Activated CD4-positive, alpha-beta T cell treated with anti-CD3 and anti-CD28 coated beads, Interleukin-2, amount 10 ng/mL, durations not matched to agents 24 days and 14 days (primary cell): ENCODE measurements at regions not wholly inside any gene's neighbourhood (a gene's known extent, or its start where the extent isn't known, plus 50 kb on each side); places are given as distances from the start of the nearest gene placed in this dataset.
A peak's percentile ranks its signal among the peaks of the same experiment; 100 is the strongest.
"Not testable (repeated sequence)": the region's sequence is repeated elsewhere in the genome, so short reads cannot be mapped to it uniquely, and the experiment has no call there.

ENCODE experiments used
- DNase-seq: peaks from one replicate; pipeline ENCODE4 v3.0.0; 2022
- H3K27ac Mint-ChIP-seq: one replicate; pipeline ENCODE4 v1.8.0; 2022; ENCODE audit warnings: mild to moderate bottlenecking, mixed read lengths
- H3K27me3 Mint-ChIP-seq: one replicate; pipeline ENCODE4 v1.8.0; 2022; ENCODE audit warnings: mixed read lengths
- H3K36me3 Mint-ChIP-seq: one replicate; pipeline ENCODE4 v1.8.0; 2022; ENCODE audit warnings: low read depth, mild to moderate bottlenecking, mixed read lengths
- H3K4me1 Mint-ChIP-seq: one replicate; pipeline ENCODE4 v1.8.0; 2021; ENCODE audit warnings: mixed read lengths
- H3K4me3 Mint-ChIP-seq: one replicate; pipeline ENCODE4 v1.8.0; 2022; ENCODE audit warnings: mild to moderate bottlenecking, moderate library complexity, mixed read lengths
- H3K9me3 Mint-ChIP-seq: one replicate; pipeline ENCODE4 v1.8.0; 2021; ENCODE audit warnings: mixed read lengths
- intact Hi-C: fragments of 100-400 bp; cut with micrococcal nuclease; formaldehyde crosslinking; loops from one replicate; pipeline ENCODE4 v1.15.1; 2023

DNA sequence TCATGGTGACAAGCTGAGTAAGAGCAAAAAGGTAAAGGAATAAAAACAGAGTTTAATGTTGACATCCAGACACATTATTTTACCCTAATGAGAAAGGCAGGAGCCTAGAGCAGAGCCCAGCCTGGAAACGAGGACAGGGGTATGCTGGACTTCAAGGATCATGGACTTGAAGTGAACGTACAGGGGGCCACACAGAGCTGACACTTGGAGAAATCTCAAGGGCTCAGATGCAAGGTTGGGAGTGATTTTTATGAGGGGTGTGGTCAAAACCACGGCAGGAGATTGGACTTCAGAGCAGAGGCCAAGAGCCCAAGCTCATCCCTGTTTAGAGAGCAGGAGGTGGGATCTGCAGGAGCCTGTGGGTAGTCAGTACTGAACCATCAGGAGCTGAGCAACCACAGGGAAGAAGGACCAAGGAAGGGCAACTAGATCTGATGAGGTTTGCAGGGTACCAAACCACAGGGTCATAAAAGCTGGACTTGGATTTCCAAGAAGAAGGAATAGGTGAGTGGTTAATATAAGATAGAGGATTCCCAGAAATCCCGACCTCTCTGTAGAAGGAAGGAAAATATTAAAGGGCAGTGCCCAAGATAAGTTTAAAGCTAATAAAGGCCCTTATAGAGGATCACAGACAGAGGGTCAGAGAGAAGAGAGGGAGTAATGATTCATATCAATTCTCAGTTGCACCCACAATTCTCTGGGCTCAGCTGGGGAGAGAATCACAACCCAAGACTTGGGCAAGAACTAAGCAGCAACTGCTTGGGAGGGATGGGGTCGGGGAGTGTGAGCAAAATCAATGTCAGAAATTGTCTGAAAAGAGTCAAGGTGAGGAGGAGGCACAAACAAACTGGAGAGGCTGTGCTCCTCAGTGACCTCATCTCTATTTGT is 331.7 kb downstream of the SOX9 start:
- no peak overlapping the region for H3K27ac Mint-ChIP-seq
- DNase-seq: no peak
- no peaks in the 10 kb centered on the region for H3K36me3 Mint-ChIP-seq
- no peaks in the 10 kb centered on the region for H3K4me1 Mint-ChIP-seq
- intact Hi-C loops: no loop called here
- no peak overlapping the region for H3K4me3 Mint-ChIP-seq
- H3K9me3 Mint-ChIP-seq: no peaks in the 10 kb centered on the region
- H3K27me3 Mint-ChIP-seq: no peaks in the 10 kb centered on the region

GRCh38 chr17:72454342-72454741 is 333.5 kb downstream of the SOX9 start:
- intact Hi-C loops: no loop called here
- Mint-ChIP-seq H3K27me3 (no peaks in the 10 kb centered on the region), H3K4me3 (no peak overlapping the region), H3K36me3 (no peaks in the 10 kb centered on the region), H3K27ac (no peak overlapping the region), H3K9me3 (no peaks in the 10 kb centered on the region), H3K4me1 (no peaks in the 10 kb centered on the region)
- no peak for DNase-seq

DNA sequence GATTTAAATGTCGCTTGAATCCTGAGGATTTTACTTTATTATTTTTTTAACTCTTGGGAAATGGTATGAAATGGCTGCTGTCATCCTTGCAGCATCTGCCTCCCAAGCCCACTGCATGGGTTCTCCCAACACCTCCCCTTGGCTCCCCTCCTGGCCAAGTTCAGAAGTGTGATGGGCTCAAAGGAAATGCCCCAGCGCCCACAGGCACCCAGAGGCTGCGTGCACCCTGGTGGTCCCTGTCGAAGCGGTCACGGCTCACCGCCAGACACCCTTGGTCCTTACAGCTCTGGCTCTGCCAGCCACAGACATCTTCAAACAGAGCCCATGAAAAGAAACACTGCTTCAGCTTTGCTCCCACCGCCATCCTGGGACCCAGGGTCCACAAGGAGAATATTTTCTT is 334.7 kb downstream of the SOX9 start:
- Mint-ChIP-seq H3K27ac (no peak overlapping the region), H3K4me3 (no peak overlapping the region), H3K4me1 (no peaks in the 10 kb centered on the region), H3K36me3 (no peaks in the 10 kb centered on the region), H3K27me3 (no peaks in the 10 kb centered on the region), H3K9me3 (no peaks in the 10 kb centered on the region)
- DNase-seq: no peak
- intact Hi-C loops: no loop called here

DNA sequence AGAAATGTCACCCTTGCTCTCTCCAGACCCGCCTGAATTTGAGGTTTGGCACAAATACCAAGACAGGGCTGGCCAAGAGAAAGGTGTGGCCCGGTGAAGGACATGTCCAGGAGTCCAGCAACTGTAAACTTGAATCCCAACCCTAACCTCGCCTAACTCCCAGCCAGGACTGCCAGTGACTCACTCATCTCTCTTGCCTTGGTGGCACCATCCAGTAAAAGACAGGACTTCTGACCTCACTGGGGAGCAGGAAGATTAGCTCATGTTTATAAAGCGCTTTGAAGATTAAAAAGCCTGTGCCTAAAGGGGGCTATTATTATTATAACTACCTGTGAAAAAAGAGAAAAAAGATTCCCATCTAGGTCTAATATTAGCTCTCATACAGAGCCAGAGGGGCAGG is 335.3 kb downstream of the SOX9 start:
- Mint-ChIP-seq H3K36me3 (no peaks in the 10 kb centered on the region), H3K27ac (no peak overlapping the region), H3K27me3 (no peaks in the 10 kb centered on the region), H3K4me3 (no peak overlapping the region), H3K4me1 (no peaks in the 10 kb centered on the region), H3K9me3 (no peaks in the 10 kb centered on the region)
- intact Hi-C loops: no loop called here
- no peak for DNase-seq

DNA sequence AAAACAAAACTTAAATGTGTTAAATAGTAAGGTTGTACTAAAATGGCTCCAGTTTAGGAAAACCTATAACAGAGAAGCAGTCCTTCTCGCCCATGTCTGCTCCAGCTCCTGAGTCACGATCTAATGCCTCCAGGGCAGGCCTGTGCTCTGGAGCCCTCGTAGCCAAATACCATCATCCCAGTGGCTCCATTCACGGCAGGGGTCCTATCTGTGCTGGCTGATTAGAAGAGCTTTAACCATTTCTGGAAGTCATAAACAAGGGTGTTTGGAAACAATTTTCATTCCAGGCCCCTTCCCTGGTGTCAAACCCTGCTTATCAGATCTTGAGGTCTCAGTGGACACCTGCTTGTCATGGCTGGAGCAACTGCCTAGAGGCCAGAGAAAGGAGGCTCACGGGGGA is 336.9 kb downstream of the SOX9 start:
- no peak overlapping the region for H3K4me3 Mint-ChIP-seq
- H3K27me3 Mint-ChIP-seq: no peaks in the 10 kb centered on the region
- H3K4me1 Mint-ChIP-seq: no peaks in the 10 kb centered on the region
- intact Hi-C loops: no loop called here
- DNase-seq: no peak
- H3K36me3 Mint-ChIP-seq: no peaks in the 10 kb centered on the region
- H3K9me3 Mint-ChIP-seq: no peaks in the 10 kb centered on the region
- H3K27ac Mint-ChIP-seq: no peak overlapping the region

DNA sequence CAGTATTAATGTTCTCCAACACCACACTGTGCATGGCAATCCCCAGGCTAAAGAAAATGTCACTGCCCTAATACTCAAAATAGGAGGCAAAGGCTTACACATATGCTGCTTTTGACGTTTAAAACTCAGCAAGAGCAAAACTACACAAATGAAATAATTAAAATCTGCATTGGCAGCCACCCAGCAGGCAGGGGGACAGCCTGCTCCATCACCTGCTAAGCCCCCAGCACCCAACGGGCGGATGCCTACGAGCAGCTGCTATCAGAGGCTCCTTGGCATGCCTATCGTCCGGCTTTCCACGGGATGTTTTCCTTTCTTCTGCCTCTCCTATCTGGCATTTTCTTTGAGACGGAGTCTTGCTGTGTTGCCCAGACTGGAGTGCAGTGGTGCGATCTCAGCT is 337.5 kb downstream of the SOX9 start:
- H3K36me3 Mint-ChIP-seq: no peaks in the 10 kb centered on the region
- no peaks in the 10 kb centered on the region for H3K27me3 Mint-ChIP-seq
- H3K9me3 Mint-ChIP-seq: no peaks in the 10 kb centered on the region
- intact Hi-C loops: no loop called here
- no peak for DNase-seq
- no peaks in the 10 kb centered on the region for H3K4me1 Mint-ChIP-seq
- no peak overlapping the region for H3K4me3 Mint-ChIP-seq
- no peak overlapping the region for H3K27ac Mint-ChIP-seq

- intact Hi-C loops: no loop called here
- Mint-ChIP-seq H3K4me1 (no peaks in the 10 kb centered on the region), H3K27me3 (no peaks in the 10 kb centered on the region), H3K27ac (no peak overlapping the region), H3K4me3 (no peak overlapping the region), H3K36me3 (no peaks in the 10 kb centered on the region), H3K9me3 (no peaks in the 10 kb centered on the region)
- no peak for DNase-seq
Observed at GRCh38 chr17:72460711-72461110, 339.9 kb downstream of the SOX9 start.

- H3K9me3 Mint-ChIP-seq: no peaks in the 10 kb centered on the region
- no peak for DNase-seq
Observed at GRCh38 chr17:72461757-72462156, 340.9 kb downstream of the SOX9 start.

GRCh38 chr17:72462407-72462806 is 341.6 kb downstream of the SOX9 start:
- no peaks in the 10 kb centered on the region for H3K9me3 Mint-ChIP-seq
- no peak overlapping the region for H3K4me3 Mint-ChIP-seq
- intact Hi-C loops: no loop called here
- no peaks in the 10 kb centered on the region for H3K27me3 Mint-ChIP-seq
- H3K27ac Mint-ChIP-seq: no peak overlapping the region
- no peak for DNase-seq
- no peaks in the 10 kb centered on the region for H3K36me3 Mint-ChIP-seq
- no peaks in the 10 kb centered on the region for H3K4me1 Mint-ChIP-seq

More at GRCh38 chr17:72461757-72462156, 340.9 kb downstream of the SOX9 start:
- H3K27me3 Mint-ChIP-seq: no peaks in the 10 kb centered on the region
- H3K4me1 Mint-ChIP-seq: no peaks in the 10 kb centered on the region
- H3K4me3 Mint-ChIP-seq: no peak overlapping the region
- H3K27ac Mint-ChIP-seq: peak overlapping the region; percentile 69
- intact Hi-C loops: no loop called here
- no peaks in the 10 kb centered on the region for H3K36me3 Mint-ChIP-seq

- Mint-ChIP-seq H3K4me1 (no peaks in the 10 kb centered on the region), H3K4me3 (no peak overlapping the region), H3K9me3 (no peaks in the 10 kb centered on the region), H3K27ac (no peak overlapping the region), H3K36me3 (no peaks in the 10 kb centered on the region), H3K27me3 (no peaks in the 10 kb centered on the region)
- intact Hi-C loops: no loop called here
- DNase-seq: no peak
Observed at GRCh38 chr17:72462814-72463213, 342.0 kb downstream of the SOX9 start.

GRCh38 chr17:72463287-72464102 is 342.7 kb downstream of the SOX9 start:
- no peaks in the 10 kb centered on the region for H3K27me3 Mint-ChIP-seq
- no peaks in the 10 kb centered on the region for H3K9me3 Mint-ChIP-seq
- intact Hi-C loops: no loop called here
- H3K27ac Mint-ChIP-seq: no peak overlapping the region
- DNase-seq: no peak
- no peak overlapping the region for H3K4me3 Mint-ChIP-seq
- no peaks in the 10 kb centered on the region for H3K4me1 Mint-ChIP-seq
- no peaks in the 10 kb centered on the region for H3K36me3 Mint-ChIP-seq

GRCh38 chr17:72464221-72464620 is 343.4 kb downstream of the SOX9 start:
- DNase-seq, H3K27ac Mint-ChIP-seq, H3K9me3 Mint-ChIP-seq, intact Hi-C loops, H3K4me1 Mint-ChIP-seq, H3K4me3 Mint-ChIP-seq, H3K27me3 Mint-ChIP-seq, H3K36me3 Mint-ChIP-seq: not testable (repeated sequence)

GRCh38 chr17:72465191-72466024 is 344.6 kb downstream of the SOX9 start:
- DNase-seq: no peak
- Mint-ChIP-seq H3K4me3 (no peak overlapping the region), H3K9me3 (no peaks in the 10 kb centered on the region), H3K4me1 (no peaks in the 10 kb centered on the region), H3K27me3 (no peaks in the 10 kb centered on the region), H3K27ac (no peak overlapping the region), H3K36me3 (no peaks in the 10 kb centered on the region)
- intact Hi-C loops: no loop called here

GRCh38 chr17:72466199-72466598 is 345.4 kb downstream of the SOX9 start:
- Mint-ChIP-seq H3K4me1 (no peaks in the 10 kb centered on the region), H3K9me3 (no peaks in the 10 kb centered on the region), H3K4me3 (no peak overlapping the region), H3K27ac (no peak overlapping the region), H3K27me3 (no peaks in the 10 kb centered on the region), H3K36me3 (no peaks in the 10 kb centered on the region)
- intact Hi-C loops: no loop called here
- no peak for DNase-seq
